Lower lobe of right lung (tissue), 2 donors: ENCODE measurements at regions not wholly inside any gene's neighbourhood (a gene's known extent, or its start where the extent isn't known, plus 50 kb on each side); places are given as distances from the start of the nearest gene placed in this dataset.

ENCODE experiments used
- ATAC-seq, 2 donors: fragments of 200-7000 bp; cut with Tn5 transposase; one replicate each; pipeline ENCODE4 v1.9.1; 2020 to 2022; ENCODE audit warnings: mild to moderate bottlenecking in 2 of 2, moderate library complexity in 2 of 2
- DNase-seq: peaks from one replicate; pipeline ENCODE4 v3.0.0-alpha.2; 2020
- H3K27ac ChIP-seq: fragments of 200-600 bp; one replicate; pipeline ENCODE4 v1.8.0; 2022
- H3K27me3 ChIP-seq: fragments of 200-600 bp; one replicate; pipeline ENCODE4 v1.8.0; 2022; ENCODE audit warnings: low read depth
- H3K36me3 ChIP-seq: fragments of 200-600 bp; one replicate; pipeline ENCODE4 v1.8.0; 2022; ENCODE audit warnings: mild to moderate bottlenecking
- H3K4me1 ChIP-seq: fragments of 200-600 bp; one replicate; pipeline ENCODE4 v1.8.0; 2022
- H3K4me3 ChIP-seq: fragments of 200-600 bp; one replicate; pipeline ENCODE4 v1.8.0; 2022; ENCODE audit warnings: mild to moderate bottlenecking
- H3K9me3 ChIP-seq: fragments of 200-600 bp; one replicate; pipeline ENCODE4 v1.8.0; 2022
- CTCF ChIP-seq: fragments of 200-600 bp; IDR thresholded peaks from one replicate; pipeline ENCODE4 v1.8.0; 2022; ENCODE audit warnings: antibody characterized with exemption, mild to moderate bottlenecking
- intact Hi-C: fragments of 100-400 bp; cut with DNase I; formaldehyde crosslinking; loops from one replicate; pipeline ENCODE4 v1.11.0; 2022
- donor health status: DM: no; HTN: yes; CAD: no; lungs with severe emphysema.

DNA sequence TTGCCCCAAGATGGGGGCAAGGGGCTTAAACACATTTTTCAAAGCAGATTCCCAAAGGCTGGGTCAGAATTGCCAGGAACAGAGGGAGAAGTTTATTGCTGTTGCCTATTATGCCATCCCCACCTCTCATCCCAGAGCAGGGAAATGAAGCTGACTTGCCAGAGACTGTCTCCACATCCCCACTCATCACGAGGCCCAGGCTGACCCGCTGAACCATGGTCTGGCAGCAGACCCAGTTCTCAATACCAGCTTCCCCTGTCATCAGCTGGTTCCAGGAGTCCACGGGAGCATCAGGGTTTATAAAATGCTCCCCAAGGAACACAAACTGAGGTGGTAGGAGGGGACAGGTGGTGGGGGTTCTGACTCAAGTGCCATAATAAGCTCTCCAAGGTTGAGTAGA lies 605.9 kb downstream of the NPHP4 start:
- no peak for TF ChIP-seq CTCF
- ATAC-seq (no peak), DNase-seq (no peak)
- intact Hi-C loops: no loop called here
- Histone ChIP-seq H3K27ac (no peak overlapping the region), H3K9me3 (no peaks in the 10 kb centered on the region), H3K36me3 (no peaks in the 10 kb centered on the region), H3K4me3 (no peak overlapping the region), H3K4me1 (no peaks in the 10 kb centered on the region), H3K27me3 (peaks cover 4% of the 10 kb centered on the region)

DNA sequence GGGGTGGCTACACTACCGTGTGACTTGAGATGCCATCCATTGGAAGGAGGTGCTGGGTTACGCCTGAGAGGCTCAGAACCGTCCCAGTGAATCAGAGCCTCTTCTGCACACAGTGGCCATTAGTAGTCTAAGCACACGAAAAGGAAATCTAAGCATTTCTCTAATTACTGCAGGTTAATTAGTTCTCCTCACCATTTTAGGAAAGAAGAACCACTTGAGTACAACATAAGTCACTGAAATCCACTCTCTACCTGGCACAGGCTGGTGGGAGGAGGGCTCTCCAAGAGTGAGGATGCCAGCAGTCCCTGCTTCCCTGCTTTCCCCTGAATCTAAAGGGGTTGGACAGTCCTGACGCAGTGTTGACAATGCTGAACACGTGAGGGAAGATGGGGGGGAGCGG lies 606.3 kb downstream of the NPHP4 start:
- Histone ChIP-seq H3K36me3 (no peaks in the 10 kb centered on the region), H3K27ac (no peak overlapping the region), H3K4me1 (no peaks in the 10 kb centered on the region), H3K27me3 (peaks cover 4% of the 10 kb centered on the region), H3K9me3 (no peaks in the 10 kb centered on the region), H3K4me3 (no peak overlapping the region)
- ATAC-seq (no peak), DNase-seq (no peak)
- TF ChIP-seq CTCF: no peak
- intact Hi-C loops: no loop called here

- intact Hi-C loops: no loop called here
- no peak overlapping the region for H3K27ac ChIP-seq
- H3K9me3 ChIP-seq: no peaks in the 10 kb centered on the region
- TF ChIP-seq CTCF: no peak
- peaks cover 4% of the 10 kb centered on the region for H3K27me3 ChIP-seq
- ATAC-seq (no peak), DNase-seq (no peak)
- H3K4me1 ChIP-seq: no peaks in the 10 kb centered on the region
- H3K4me3 ChIP-seq: no peak overlapping the region
- H3K36me3 ChIP-seq: no peaks in the 10 kb centered on the region
These were observed 607.0 kb downstream of the NPHP4 start for GRCh38 chr1:5385096-5385799.

- DNase-seq: no peak
- Histone ChIP-seq H3K9me3 (no peaks in the 10 kb centered on the region), H3K27me3 (peaks cover 20% of the 10 kb centered on the region), H3K4me1 (no peaks in the 10 kb centered on the region), H3K27ac (no peak overlapping the region), H3K4me3 (no peak overlapping the region), H3K36me3 (no peaks in the 10 kb centered on the region)
- ATAC-seq: no peak
- no peak for TF ChIP-seq CTCF
- intact Hi-C loops: no loop called here
These were observed 610.7 kb downstream of the NPHP4 start for GRCh38 chr1:5381491-5381890.

GRCh38 chr1:5379176-5379759 lies 613.0 kb downstream of the NPHP4 start:
- H3K27ac ChIP-seq: no peak overlapping the region
- peaks cover 18% of the 10 kb centered on the region for H3K27me3 ChIP-seq
- H3K36me3 ChIP-seq: no peaks in the 10 kb centered on the region
- ATAC-seq (no peak), DNase-seq (no peak)
- intact Hi-C loops: no loop called here
- no peak for TF ChIP-seq CTCF
- no peak overlapping the region for H3K4me3 ChIP-seq
- no peaks in the 10 kb centered on the region for H3K4me1 ChIP-seq
- no peaks in the 10 kb centered on the region for H3K9me3 ChIP-seq
